GM12878 (cell line): ENCODE measurements at regions not wholly inside any gene's neighbourhood (a gene's known extent, or its start where the extent isn't known, plus 50 kb on each side); places are given as distances from the start of the nearest gene placed in this dataset.

Experiments used
- ATAC-seq: fragments of 200-7000 bp; cut with Tn5 transposase; 3 replicates; pipeline ENCODE4 v1.9.1; 2020; ENCODE audit warnings: mild to moderate bottlenecking, moderate library complexity
- BruUV-seq: library from RNA; stranded (reverse); fragments of 400-500 nt; replicated peaks from 2 replicates; lab custom pipeline; 2021; lab: Mats Ljungman, UMichigan
- CTCF ChIA-PET: fragments of 300-600 bp; sonication (Branson Sonifier 250); formaldehyde crosslinking; extraction: SDS; loops from one replicate; lab custom pipeline; 2021; ENCODE audit warnings: inconsistent platforms; lab: Yijun Ruan, JAX
- POLR2A ChIA-PET: fragments of 350-600 bp; formaldehyde crosslinking; extraction: SDS; loops from one replicate; lab custom pipeline; 2021; ENCODE audit warnings: inconsistent platforms; lab: Charles Lee
- RAD21 ChIA-PET: fragments of 300-600 bp; sonication (Branson Sonifier 250); formaldehyde crosslinking; loops from one replicate; lab custom pipeline; 2023; ENCODE audit warnings: antibody characterized with exemption; ENCODE audit not compliant: unreplicated experiment; lab: Charles Lee
- SMC1A ChIA-PET: fragments of 300-600 bp; sonication (Branson Sonifier 250); formaldehyde crosslinking; loops from one replicate; lab custom pipeline; 2023; ENCODE audit not compliant: unreplicated experiment, uncharacterized antibody; lab: Charles Lee
- DNase-seq: peaks from one replicate; pipeline ENCODE4 v3.0.0-alpha.2; 2011; ENCODE audit warnings: low read depth, low spot score
- FAIRE-seq: peaks from 3 replicates; lab custom pipeline; 2011; peaks lifted over from hg19 to GRCh38; lab: Jason Lieb, UNC
- H2AFZ ChIP-seq: 2 replicates; pipeline ENCODE4 v1.6.0; 2011; ENCODE audit warnings: low read depth, low read length, control low read depth; ENCODE audit not compliant: control insufficient read depth
- H3K27ac ChIP-seq: 2 replicates; pipeline ENCODE4 v1.5.1; 2011; ENCODE audit warnings: control low read depth; ENCODE audit not compliant: control insufficient read depth, insufficient read depth
- H3K27me3 ChIP-seq, 2 experiments: replicated peaks in 1 of 2; 2 replicates each; pipeline versions ENCODE4 v1.6.0 to v1.6.1; 2011; ENCODE audit warnings: low read length in 1 of 2; ENCODE audit not compliant: control insufficient read depth in 2 of 2, insufficient read depth in 2 of 2
- H3K36me3 ChIP-seq, 2 experiments: 2 replicates each; pipeline ENCODE4 v1.5.1; 2011; ENCODE audit warnings: low read length in 1 of 2; ENCODE audit not compliant: control insufficient read depth in 2 of 2, insufficient read depth in 2 of 2
- H3K4me1 ChIP-seq: 2 replicates; pipeline ENCODE4 v1.6.1; 2011; ENCODE audit warnings: mild to moderate bottlenecking, low read length, moderate library complexity, mixed read lengths; ENCODE audit not compliant: control insufficient read depth, insufficient read depth
- H3K4me2 ChIP-seq: 2 replicates; pipeline ENCODE4 v1.6.0; 2011; ENCODE audit warnings: control low read depth; ENCODE audit not compliant: control insufficient read depth, insufficient read depth
- H3K4me3 ChIP-seq: fragments of 200-600 bp; sonication (generic); 2 replicates; pipeline ENCODE4 v1.5.1; 2016
- H3K79me2 ChIP-seq: 2 replicates; pipeline ENCODE4 v1.6.0; 2011; ENCODE audit warnings: low read length; ENCODE audit not compliant: control insufficient read depth, insufficient read depth
- H3K9ac ChIP-seq: 2 replicates; pipeline ENCODE4 v1.8.0; 2011; ENCODE audit warnings: low read length, control low read depth, mixed read lengths; ENCODE audit not compliant: control insufficient read depth, insufficient read depth
- H3K9me3 ChIP-seq: replicated peaks from 3 replicates; pipeline ENCODE4 v1.5.1; 2011; ENCODE audit warnings: mild to moderate bottlenecking, low read length; ENCODE audit not compliant: control insufficient read depth, insufficient read depth
- H4K20me1 ChIP-seq: 2 replicates; pipeline ENCODE4 v1.6.0; 2011; ENCODE audit not compliant: control insufficient read depth, insufficient read depth
- CREM ChIP-seq: IDR thresholded peaks from 2 replicates; pipeline ENCODE4 v1.6.1; 2014; ENCODE audit warnings: antibody characterized with exemption, low read depth
- CUX1 ChIP-seq: IDR thresholded peaks from 2 replicates; pipeline ENCODE4 v1.6.1; 2012; ENCODE audit warnings: improper control_type of control experiment, low read depth, low read length; ENCODE audit not compliant: insufficient replicate concordance
- GATAD2B ChIP-seq: fragments of 450-650 bp; conservative IDR thresholded peaks from 2 replicates; pipeline ENCODE4 v1.6.1; 2017; ENCODE audit warnings: low read depth, mild to moderate bottlenecking, moderate library complexity
- IRF4 ChIP-seq: IDR thresholded peaks from 2 replicates; pipeline ENCODE4 v1.6.1; 2011; ENCODE audit warnings: low read depth, low read length
- MXI1 ChIP-seq: fragments of 150-350 bp; IDR thresholded peaks from 2 replicates; pipeline ENCODE4 v1.6.1; 2011; ENCODE audit warnings: low read depth, mild to moderate bottlenecking, inconsistent platforms, low read length, improper control_type of control experiment
- PRDM15 ChIP-seq: fragments of 450-650 bp; formaldehyde crosslinking; IDR thresholded peaks from 2 replicates; pipeline ENCODE4 v1.4.0; 2020; ENCODE audit warnings: mild to moderate bottlenecking, moderate library complexity
- SKIL ChIP-seq: fragments of 450-650 bp; IDR thresholded peaks from 2 replicates; pipeline ENCODE4 v1.6.1; 2017; ENCODE audit warnings: mild to moderate bottlenecking, low read depth, inconsistent platforms; ENCODE audit not compliant: poor library complexity, severe bottlenecking
- SRF ChIP-seq, 2 experiments: IDR thresholded peaks; 2 replicates each; pipeline ENCODE4 v1.6.1; 2011; ENCODE audit warnings: low read depth in 2 of 2, low read length in 2 of 2, mild to moderate bottlenecking in 1 of 2, moderate library complexity in 1 of 2
- TCF7 ChIP-seq: IDR thresholded peaks from 2 replicates; pipeline ENCODE4 v1.6.1; 2014; ENCODE audit warnings: antibody characterized with exemption, borderline replicate concordance
- WGBS: methylation state at CpG from one replicate; pipeline ENCODE4 v1.1.6; 2016; ENCODE audit warnings: low lambda C conversion rate; ENCODE audit not compliant: insufficient replicate concordance, insufficient coverage; ENCODE audit errors: missing lambda C conversion rate; 5-methylcytosine and 5-hydroxymethylcytosine counted together
- in situ Hi-C: fragments of 300-500 bp; cut with MboI; formaldehyde crosslinking; loops from 9 replicates; pipeline ENCODE4 v1.14.3; 2018; ENCODE audit warnings: mixed read lengths
- intact Hi-C: fragments of 100-400 bp; cut with micrococcal nuclease; formaldehyde crosslinking; loops from one replicate; pipeline ENCODE4 v1.14.2; 2022; ENCODE audit not compliant: unreplicated experiment

- no peak for TF ChIP-seq PRDM15
- no peak for TF ChIP-seq IRF4
- no peak for TF ChIP-seq TCF7
- no peak for TF ChIP-seq CREM
These were observed 229.2 kb upstream of the B3GAT1 start (continued) for GRCh38 chr11:134640971-134641968.

GRCh38 chr11:134640536-134640935 lies 228.5 kb upstream of the B3GAT1 start:
- WGBS, result 21% methylated on average over 5 of the region's 5 CpGs
- H3K36me3 ChIP-seq, result no peaks in the 10 kb centered on the region
- POLR2A ChIA-PET, result no interaction called here

More at GRCh38 chr11:134640536-134640935, 228.5 kb upstream of the B3GAT1 start:
- ChIA-PET SMC1A (no interaction called here), CTCF (no interaction called here), RAD21 (no interaction called here)
- TF ChIP-seq MXI1, result no peak
- no peak for TF ChIP-seq SRF (IDR thresholded peaks at IDR 0.05; ENCODE audit: low read depth in 2 of 2, low read length in 2 of 2)
- TF ChIP-seq GATAD2B, result no peak
- TF ChIP-seq SKIL, result no peak
- no peak for TF ChIP-seq CUX1
- no peak for DNase-seq
- no peak overlapping the region for H3K4me3 ChIP-seq
- H3K9ac ChIP-seq, result no peak overlapping the region
- no peak overlapping the region for H3K27ac ChIP-seq
- no peak for FAIRE-seq
- H2AFZ ChIP-seq, result no peak overlapping the region
- no peaks in the 10 kb centered on the region for H4K20me1 ChIP-seq
- intact Hi-C loops (no loop called here), in situ Hi-C loops (no loop called here)
- peaks cover 0 to 2% of the 10 kb centered on the region in 2 experiments; a peak in 3 of 4 replicates for H3K27me3 ChIP-seq
- H3K79me2 ChIP-seq, result no peaks in the 10 kb centered on the region
- BruUV-seq, result no TSS peak
- no peaks in the 10 kb centered on the region; the same call in 1 of the 2 replicates for H3K4me1 ChIP-seq
- no peak for ATAC-seq
- no peak overlapping the region for H3K4me2 ChIP-seq
- no peaks in the 10 kb centered on the region for H3K9me3 ChIP-seq
